ENCODE measurements at regions not wholly inside any gene's neighbourhood (a gene's known extent, or its start where the extent isn't known, plus 50 kb on each side); places are given as distances from the start of the nearest gene placed in this dataset.

- in situ Hi-C loops (cut with MboI; ENCODE audit: low pct_ligation_motif_present in 1 of 4, low pct_unique_long_range_greater_than_20kb in 1 of 4, low sequenced_read_pairs in 3 of 4) = no loop called here
Observed at GRCh38 chr1:108082738-108083562, 117.2 kb downstream of the SLC25A24 start.

GRCh38 chr1:108082001-108082400 is 117.0 kb upstream of the VAV3 start:
- 70 to 84% methylated on average over 2 to 4 of the region's 4 CpGs for WGBS, 2 donors (ENCODE audit: low coverage in 1 of 2)
- TF ChIP-seq EP300 (IDR thresholded peaks at IDR 0.05; ENCODE audit: low read depth) = no peak
- no peak for TF ChIP-seq POLR2A (IDR thresholded peaks at IDR 0.05)
- no peak for TF ChIP-seq CTCF (IDR thresholded peaks at IDR 0.05)
- no peak for TF ChIP-seq POLR2AphosphoS5 (IDR thresholded peaks at IDR 0.05)

More at GRCh38 chr1:108082738-108083562, 117.2 kb downstream of the SLC25A24 start:
- Histone ChIP-seq H3K4me3 (no peak overlapping the region), H3K4me1 (no peaks in the 10 kb centered on the region), H3K36me3 (no peaks in the 10 kb centered on the region), H3K9me3 (no peaks in the 10 kb centered on the region), H3K27me3 (no peaks in the 10 kb centered on the region), H3K27ac (no peak overlapping the region)
- intact Hi-C loops (cut with DNase I; ENCODE audit: low total_unique reads) = no loop called here
- 58 to 62% methylated on average over 4 of the region's 4 CpGs for WGBS, 2 donors (ENCODE audit: low coverage in 1 of 2)
- DNase-seq = no peak
- TF ChIP-seq EP300 (IDR thresholded peaks at IDR 0.05; ENCODE audit: low read depth) (no peak), POLR2A (IDR thresholded peaks at IDR 0.05) (no peak), CTCF (IDR thresholded peaks at IDR 0.05) (no peak), POLR2AphosphoS5 (IDR thresholded peaks at IDR 0.05) (no peak)

GRCh38 chr1:108080448-108080847 is 115.5 kb upstream of the VAV3 start:
- TF ChIP-seq CTCF (IDR thresholded peaks at IDR 0.05) = no peak
- TF ChIP-seq POLR2AphosphoS5 (IDR thresholded peaks at IDR 0.05) = no peak
- TF ChIP-seq EP300 (IDR thresholded peaks at IDR 0.05; ENCODE audit: low read depth) = no peak
- TF ChIP-seq POLR2A (IDR thresholded peaks at IDR 0.05) = no peak

More at GRCh38 chr1:108082001-108082400, 117.0 kb upstream of the VAV3 start:
- H3K36me3 ChIP-seq = no peaks in the 10 kb centered on the region
- no peak for DNase-seq
- no peaks in the 10 kb centered on the region for H3K27me3 ChIP-seq
- intact Hi-C loops (cut with DNase I; ENCODE audit: low total_unique reads) = no loop called here
- H3K9me3 ChIP-seq = no peaks in the 10 kb centered on the region
- no peak overlapping the region for H3K27ac ChIP-seq
- H3K4me3 ChIP-seq = no peak overlapping the region
- in situ Hi-C loops (cut with MboI; ENCODE audit: low pct_ligation_motif_present in 1 of 4, low pct_unique_long_range_greater_than_20kb in 1 of 4, low sequenced_read_pairs in 3 of 4) = no loop called here
- H3K4me1 ChIP-seq = no peaks in the 10 kb centered on the region

GRCh38 chr1:108079440-108080025 is 114.6 kb upstream of the VAV3 start:
- H3K4me1 ChIP-seq = no peaks in the 10 kb centered on the region
- peak; percentile 22 for DNase-seq
- H3K36me3 ChIP-seq = no peaks in the 10 kb centered on the region
- intact Hi-C loops (cut with DNase I; ENCODE audit: low total_unique reads) (no loop called here), in situ Hi-C loops (cut with MboI; ENCODE audit: low pct_ligation_motif_present in 1 of 4, low pct_unique_long_range_greater_than_20kb in 1 of 4, low sequenced_read_pairs in 3 of 4) (no loop called here)
- H3K4me3 ChIP-seq = no peak overlapping the region
- 40 to 55% methylated on average over 3 to 6 of the region's 6 CpGs for WGBS, 2 donors (ENCODE audit: low coverage in 1 of 2)
- no peaks in the 10 kb centered on the region for H3K9me3 ChIP-seq
- H3K27ac ChIP-seq = no peak overlapping the region
- H3K27me3 ChIP-seq = no peaks in the 10 kb centered on the region
- no peak for TF ChIP-seq EP300 (IDR thresholded peaks at IDR 0.05; ENCODE audit: low read depth)
- no peak for TF ChIP-seq CTCF (IDR thresholded peaks at IDR 0.05)
- TF ChIP-seq POLR2A (IDR thresholded peaks at IDR 0.05) = no peak
- TF ChIP-seq POLR2AphosphoS5 (IDR thresholded peaks at IDR 0.05) = no peak

More at GRCh38 chr1:108080448-108080847, 115.5 kb upstream of the VAV3 start:
- no peak for DNase-seq
- Histone ChIP-seq H3K4me1 (no peaks in the 10 kb centered on the region), H3K4me3 (no peak overlapping the region), H3K36me3 (no peaks in the 10 kb centered on the region), H3K27ac (no peak overlapping the region), H3K9me3 (no peaks in the 10 kb centered on the region), H3K27me3 (no peaks in the 10 kb centered on the region)
- intact Hi-C loops (cut with DNase I; ENCODE audit: low total_unique reads) = no loop called here
- in situ Hi-C loops (cut with MboI; ENCODE audit: low pct_ligation_motif_present in 1 of 4, low pct_unique_long_range_greater_than_20kb in 1 of 4, low sequenced_read_pairs in 3 of 4) = no loop called here

Data from transverse colon (tissue), 4 donors.